WI38 (cell line): ENCODE measurements at regions not wholly inside any gene's neighbourhood (a gene's known extent, or its start where the extent isn't known, plus 50 kb on each side); places are given as distances from the start of the nearest gene placed in this dataset.

Experiments used
- H3K4me3 ChIP-seq: 2 replicates; pipeline ENCODE4 v1.5.1; 2011; ENCODE audit warnings: low read depth, mild to moderate bottlenecking, control low read depth, low read length
- CTCF ChIP-seq: IDR thresholded peaks from 2 replicates; pipeline ENCODE4 v1.5.1; 2012; ENCODE audit warnings: low read depth, mild to moderate bottlenecking, control low read depth, low read length

GRCh38 chr2:602571-603359, 74.4 kb downstream of the TMEM18 start:
- no peak for TF ChIP-seq CTCF
- H3K4me3 ChIP-seq: no peak overlapping the region

- TF ChIP-seq CTCF: no peak
These were observed 75.3 kb downstream of the TMEM18 start for GRCh38 chr2:601806-602455.

GRCh38 chr2:601387-601698, 75.9 kb downstream of the TMEM18 start:
- TF ChIP-seq CTCF: no peak

More at GRCh38 chr2:601806-602455, 75.3 kb downstream of the TMEM18 start:
- H3K4me3 ChIP-seq: no peak overlapping the region

GRCh38 chr2:600542-601386, 76.4 kb downstream of the TMEM18 start:
- no peak overlapping the region for H3K4me3 ChIP-seq
- no peak for TF ChIP-seq CTCF

More at GRCh38 chr2:601387-601698, 75.9 kb downstream of the TMEM18 start:
- no peak overlapping the region for H3K4me3 ChIP-seq

GRCh38 chr2:599601-600000, 77.6 kb downstream of the TMEM18 start:
- TF ChIP-seq CTCF: no peak
- no peak overlapping the region for H3K4me3 ChIP-seq

- H3K4me3 ChIP-seq: no peak overlapping the region
- no peak for TF ChIP-seq CTCF
These were observed 79.0 kb downstream of the TMEM18 start for GRCh38 chr2:598058-598802.
